ENCODE measurements at regions not wholly inside any gene's neighbourhood (a gene's known extent, or its start where the extent isn't known, plus 50 kb on each side); places are given as distances from the start of the nearest gene placed in this dataset.
A peak's percentile ranks its signal among the peaks of the same experiment; 100 is the strongest.

- H2AK5ac ChIP-seq (ENCODE audit: low read depth, low read length), result no peak overlapping the region
- no peak for FAIRE-seq
These were observed 134.0 kb upstream of the ADCY2 start for GRCh38 chr5:7261900-7262299.

More at GRCh38 chr5:7261900-7262299, 134.0 kb upstream of the ADCY2 start:
- no peak overlapping the region for H2BK120ac ChIP-seq (replicated peaks; ENCODE audit: low read depth, low read length)
- H3K36me3 ChIP-seq (ENCODE audit: control insufficient read depth in 2 of 4, insufficient read depth in 4 of 4, low read length in 3 of 4), result peaks cover 0 to 19% (median 3%) of the 10 kb centered on the region in 4 experiments; a peak in 6 of 8 replicates
- H3K4me2 ChIP-seq (ENCODE audit: insufficient read depth in 1 of 2, low read depth in 2 of 2, low read length in 2 of 2), result peak overlapping the region in 1 of 2 experiments; percentile 35; a peak in 2 of 4 replicates
- no peak overlapping the region for H3K56ac ChIP-seq (replicated peaks; ENCODE audit: insufficient read length, low read depth, low read length)
- H4K5ac ChIP-seq (ENCODE audit: insufficient read length, low read depth, low read length), result peak overlapping the region; percentile 93
- 66% methylated on average over 2 of the region's 2 CpGs; no CpG with 5 or more reads in 1 of the 2 experiments for WGBS, 2 experiments (ENCODE audit: extremely low coverage in 1 of 2, insufficient coverage in 1 of 2, insufficient read length in 1 of 2, insufficient replicate concordance in 2 of 2, low coverage in 1 of 2, low lambda C conversion rate in 2 of 2, missing lambda C conversion rate in 1 of 2)
- peaks cover 0 to 4% (median 0%) of the 10 kb centered on the region in 4 experiments; a peak in 2 of 7 replicates for H3K4me1 ChIP-seq (replicated peaks in 1 of 4; ENCODE audit: control insufficient read depth in 3 of 4, insufficient read depth in 4 of 4, low read length in 3 of 4)
- CTCF ChIA-PET (ENCODE audit: partially characterized antibody), result interaction anchor here (0.7 to 3.9 kb wide), 10 partner anchors 11 to 441 kb away, joined by 3 to 19 read pairs (median 3); partner anchors contain the start of gene ADCY2
- H2BK12ac ChIP-seq (ENCODE audit: low read depth, low read length), result no peak overlapping the region
- no peaks in the 10 kb centered on the region for H3K27me3 ChIP-seq (replicated peaks in 1 of 4; ENCODE audit: control insufficient read depth in 3 of 4, extremely low read depth in 1 of 4, insufficient read depth in 3 of 4, low read length in 3 of 4)
- no peaks in the 10 kb centered on the region for H3K79me1 ChIP-seq (ENCODE audit: low read depth, low read length)
- H3K14ac ChIP-seq (ENCODE audit: insufficient read length), result no peak overlapping the region
- H2BK15ac ChIP-seq (ENCODE audit: low read length), result no peak overlapping the region
- no peak for DNase-seq (ENCODE audit: low read depth in 1 of 2, low spot score in 2 of 2)
- H4K8ac ChIP-seq (ENCODE audit: extremely low read depth, insufficient read depth, low read length), result no peak overlapping the region
- H2BK20ac ChIP-seq (ENCODE audit: low read length), result no peak overlapping the region
- H3K18ac ChIP-seq (ENCODE audit: extremely low read depth, low read length), result no peak overlapping the region; the same call in 1 of the 2 replicates
- H2BK5ac ChIP-seq (ENCODE audit: low read depth, low read length), result no peak overlapping the region
- no peak overlapping the region for H3K4ac ChIP-seq (replicated peaks; ENCODE audit: insufficient read length, low read depth, low read length)
- H3K9me3 ChIP-seq (ENCODE audit: insufficient read depth in 2 of 2, low read depth in 1 of 2, low read length in 1 of 2), result no peaks in the 10 kb centered on the region
- no peak overlapping the region for H2AFZ ChIP-seq (ENCODE audit: low read length)
- H3K27ac ChIP-seq (ENCODE audit: low read depth, low read length), result no peak overlapping the region
- H3K23ac ChIP-seq (ENCODE audit: insufficient read length), result no peak overlapping the region
- H4K91ac ChIP-seq (replicated peaks; ENCODE audit: insufficient read length, low read length), result no peak overlapping the region
- H3K9ac ChIP-seq (replicated peaks in 1 of 4; ENCODE audit: extremely low read depth in 1 of 4, low read depth in 3 of 4, low read length in 3 of 4), result no peak overlapping the region
- no peaks in the 10 kb centered on the region for H3K79me2 ChIP-seq (ENCODE audit: control insufficient read depth in 1 of 2, insufficient read depth in 2 of 2, low read length in 2 of 2)
- no peak overlapping the region for H3K4me3 ChIP-seq (ENCODE audit: extremely low read depth in 1 of 4, insufficient read depth in 2 of 4, low read depth in 3 of 4, low read length in 4 of 4)
- H3K23me2 ChIP-seq (ENCODE audit: low read depth, low read length), result no peaks in the 10 kb centered on the region
- no peaks in the 10 kb centered on the region for H4K20me1 ChIP-seq (replicated peaks in 1 of 2; ENCODE audit: control insufficient read depth in 1 of 2, insufficient read depth in 2 of 2, low read length in 2 of 2)
- POLR2A ChIA-PET (ENCODE audit: partially characterized antibody), result interaction anchor here (0.7 to 2.9 kb wide), 10 partner anchors 8 to 416 kb away, joined by 3 to 33 read pairs (median 4); partner anchors contain the start of gene ADCY2
- no peak for TF ChIP-seq ATF3 (IDR thresholded peaks at IDR 0.05; ENCODE audit: insufficient read depth, low read depth, low read length)
- no peak for TF ChIP-seq RXRA (IDR thresholded peaks at IDR 0.05; ENCODE audit: insufficient read depth, low read depth, low read length)

Data from H1 (cell line).